ENCODE measurements at regions not wholly inside any gene's neighbourhood (a gene's known extent, or its start where the extent isn't known, plus 50 kb on each side); places are given as distances from the start of the nearest gene placed in this dataset.

DNA sequence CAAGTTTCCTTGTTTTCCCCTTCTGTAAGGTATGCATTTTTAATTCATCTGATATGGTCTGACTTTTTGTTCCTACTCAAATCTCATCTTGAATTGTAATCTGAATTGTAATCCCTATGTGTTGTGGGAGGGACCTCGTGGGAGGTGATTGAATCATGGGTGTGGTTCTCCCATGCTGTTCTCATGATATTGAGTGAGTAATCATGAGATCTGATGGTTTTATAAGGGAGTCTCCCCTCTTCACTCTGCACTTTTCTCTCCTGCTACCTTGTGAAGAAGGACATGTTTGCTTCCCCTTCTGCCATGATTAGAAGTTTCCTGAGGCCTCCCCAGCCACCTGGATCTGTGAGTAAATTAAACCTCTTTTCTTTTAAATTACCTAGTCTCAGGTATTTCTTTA, 476.1 kb downstream of the LPIN1 start:
- no peak for DNase-seq

DNA sequence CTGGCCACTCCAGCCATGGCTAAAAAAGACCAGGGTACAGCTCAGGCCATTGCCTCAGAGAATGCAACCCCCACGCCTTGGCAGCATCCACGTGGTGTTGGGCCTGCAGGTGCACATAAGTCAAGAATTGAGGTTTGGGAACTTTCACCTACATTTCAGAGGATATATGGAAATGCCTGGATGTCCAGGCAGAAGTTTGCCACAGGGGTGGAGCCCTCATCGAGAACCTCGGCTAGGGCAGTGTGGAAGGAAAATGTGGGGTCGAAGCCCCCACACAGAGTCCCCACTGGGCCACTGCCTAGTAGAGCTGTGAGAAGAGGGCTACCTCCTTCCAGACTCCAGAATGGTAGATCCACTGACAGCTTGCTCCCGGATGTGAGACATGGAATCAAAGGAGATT, 477.3 kb downstream of the LPIN1 start:
- no peak for DNase-seq

DNA sequence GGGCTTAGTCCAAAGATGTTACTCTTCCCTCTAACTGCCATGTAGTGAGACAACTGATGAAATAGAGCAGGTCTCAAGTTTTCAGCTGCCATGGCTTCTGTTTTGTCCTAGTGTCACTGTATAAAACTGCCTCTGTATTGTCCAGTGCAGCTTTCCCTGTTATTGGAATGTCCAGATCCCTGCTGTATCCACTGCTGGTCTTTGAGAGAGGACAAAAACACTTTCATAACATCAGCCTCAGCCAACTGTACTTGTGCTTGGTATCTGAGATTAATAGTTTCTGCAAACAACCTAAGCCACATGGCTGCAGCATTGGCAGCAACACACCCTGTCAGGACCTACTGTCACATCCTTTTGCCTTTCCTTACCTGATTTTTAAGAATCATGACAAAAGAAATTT, 480.2 kb downstream of the LPIN1 start:
- DNase-seq: no peak

DNA sequence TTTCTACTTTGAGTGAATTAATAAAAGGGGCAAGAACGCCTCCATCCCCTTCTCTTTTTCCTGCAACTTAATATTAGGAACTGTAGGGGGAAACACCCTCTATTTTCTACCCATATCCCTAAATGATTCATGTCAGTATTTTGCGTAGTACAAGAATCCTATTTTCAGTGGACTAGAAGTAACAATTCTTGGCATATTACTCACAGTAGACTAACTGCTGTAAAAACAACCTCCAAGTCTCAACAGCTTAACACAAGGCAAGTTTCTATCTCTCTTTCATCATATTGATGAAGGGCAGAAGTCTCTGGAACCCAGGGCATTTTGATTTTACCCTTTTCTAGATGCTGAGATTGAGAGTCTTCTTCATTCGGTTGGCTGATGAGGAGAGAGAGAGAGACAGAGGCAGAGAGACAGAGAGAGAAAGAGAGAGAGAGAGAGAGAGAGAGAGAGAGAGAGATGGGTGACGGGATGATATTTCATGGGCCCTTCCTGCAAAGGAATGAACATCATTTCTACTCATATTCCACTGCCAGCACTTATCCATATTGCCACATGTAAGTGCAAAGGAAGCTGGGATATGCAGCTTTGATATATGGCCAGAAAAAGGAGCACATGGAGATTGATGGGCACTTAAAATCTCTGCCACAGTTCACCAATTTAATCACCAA, 481.6 kb downstream of the LPIN1 start:
- DNase-seq: no peak

DNA sequence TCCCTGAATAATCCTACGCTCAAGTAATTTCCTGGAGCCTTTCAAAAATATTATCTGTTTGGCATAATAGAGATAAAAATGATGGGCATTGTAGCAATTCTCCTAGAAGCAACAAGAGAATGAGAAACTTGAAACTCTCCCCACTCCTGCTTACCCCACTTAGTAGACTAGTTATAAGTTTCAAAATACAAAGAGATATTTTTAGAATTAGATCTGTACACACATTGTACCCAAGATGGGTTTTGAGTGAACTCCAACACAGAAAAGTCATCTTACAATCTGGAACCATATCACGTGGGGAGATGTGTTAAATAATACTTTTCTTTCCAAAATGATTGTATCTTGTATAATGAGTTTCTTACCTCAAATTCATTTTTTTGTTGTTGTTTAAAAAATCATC, 484.9 kb downstream of the LPIN1 start:
- DNase-seq: no peak

DNA sequence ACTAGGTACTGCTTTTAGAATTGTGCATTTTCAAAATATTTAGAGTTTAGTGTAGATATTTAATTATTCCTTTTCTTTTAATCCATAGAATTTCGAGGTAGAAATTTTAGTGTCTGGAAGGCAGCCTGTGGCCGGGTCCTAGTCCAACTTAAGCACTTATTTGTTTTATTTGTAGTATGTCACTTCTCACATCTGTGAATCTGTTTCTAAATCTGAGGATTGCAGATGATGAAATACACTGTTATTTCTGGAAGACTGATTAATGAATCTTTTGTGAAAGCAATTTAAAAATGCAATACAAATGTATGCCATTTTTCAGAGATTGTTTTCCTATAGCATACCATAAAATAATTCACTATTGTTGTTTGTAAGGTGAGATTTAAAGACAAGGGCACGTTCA, 483.9 kb upstream of the TRIB2 start:
- no peak for DNase-seq

DNA sequence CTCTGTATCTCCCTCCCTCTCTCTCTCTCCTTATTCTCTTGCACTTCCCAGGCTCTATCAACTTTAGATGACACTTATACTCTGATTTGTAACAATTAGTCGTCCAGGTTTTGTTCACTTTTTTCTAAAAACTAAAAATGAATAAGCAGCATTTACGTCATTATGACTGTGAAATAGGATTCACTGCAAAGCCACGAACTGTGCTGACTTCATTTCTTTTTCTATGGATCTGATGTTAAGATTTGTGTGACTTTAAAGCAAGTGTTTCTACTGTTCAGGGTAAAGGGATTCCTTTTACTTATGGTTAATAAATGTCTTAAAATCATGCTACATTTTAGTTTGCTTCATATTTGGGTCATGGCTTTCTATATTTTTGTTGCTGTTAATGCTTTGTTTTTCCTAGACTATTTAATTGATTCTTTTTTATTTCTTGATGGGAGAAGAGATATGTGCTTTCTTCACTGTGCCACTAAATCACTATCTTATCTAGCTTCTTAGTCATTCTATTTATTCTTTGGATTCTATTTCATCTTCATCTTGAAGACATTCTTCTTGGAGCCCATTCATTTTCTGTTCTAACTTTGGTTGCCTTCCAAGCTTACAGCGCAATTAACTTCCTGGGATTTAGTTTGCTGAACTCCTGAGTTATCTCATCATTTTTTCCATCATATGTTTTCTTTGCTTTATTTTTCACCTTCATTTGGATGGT, 480.4 kb upstream of the TRIB2 start:
- DNase-seq: no peak

DNA sequence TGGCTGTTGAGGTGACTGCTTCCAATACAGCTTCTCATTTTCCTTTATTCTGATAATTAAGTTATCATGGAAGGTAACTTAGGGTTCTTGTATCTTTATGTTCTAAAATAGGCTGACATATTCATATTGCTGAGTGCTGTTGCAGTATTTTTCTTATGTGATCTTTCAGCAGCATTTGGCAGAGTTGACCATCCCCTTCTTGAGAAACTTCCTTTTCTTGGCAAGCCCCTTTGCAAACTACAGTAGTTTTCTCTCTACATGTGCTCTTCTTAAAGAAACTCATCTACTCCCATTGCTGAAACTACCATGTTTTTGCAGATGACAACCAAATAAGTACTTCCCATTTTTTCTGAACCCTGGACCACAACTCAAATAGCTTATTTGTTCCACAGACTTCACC, 476.5 kb upstream of the TRIB2 start:
- DNase-seq: no peak

DNA sequence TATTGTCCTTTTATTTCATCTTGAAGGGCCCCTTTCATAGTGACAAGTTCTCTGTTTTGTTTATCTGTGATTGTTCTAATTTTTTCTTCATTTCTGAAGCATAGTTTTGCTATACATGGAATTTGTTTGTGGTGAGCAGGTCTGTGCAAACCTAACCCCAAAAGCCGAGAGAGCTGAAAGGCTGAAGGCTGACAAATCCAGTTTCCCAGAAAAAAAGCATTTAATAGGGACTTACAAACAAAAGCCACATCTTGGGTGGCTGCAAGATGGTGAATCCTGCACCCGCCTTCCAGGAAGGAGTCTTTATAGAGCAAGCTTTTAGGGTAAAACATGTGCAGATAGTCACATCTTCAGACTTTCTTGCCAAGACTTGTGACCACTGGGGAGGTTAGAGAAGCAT, 473.4 kb upstream of the TRIB2 start:
- no peak for DNase-seq

DNA sequence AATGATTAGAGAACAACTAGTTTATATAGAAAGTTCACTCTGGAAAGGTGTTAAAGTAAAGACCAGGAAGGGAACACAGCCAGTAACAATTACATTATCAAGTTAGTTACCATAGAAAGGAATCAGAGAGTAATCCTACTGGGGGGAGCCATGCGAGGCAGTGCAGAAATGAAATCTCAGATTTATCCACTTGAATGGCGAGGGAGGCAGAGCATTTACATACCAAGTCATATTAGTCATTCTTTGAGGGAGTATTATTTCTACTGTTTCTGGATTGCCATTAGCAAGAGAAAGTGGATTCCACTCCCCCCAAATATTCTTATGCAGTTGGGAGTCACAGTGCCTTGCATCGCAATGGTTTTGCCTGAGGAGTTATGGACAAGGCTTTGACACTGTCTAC, 472.7 kb upstream of the TRIB2 start:
- no peak for DNase-seq

DNA sequence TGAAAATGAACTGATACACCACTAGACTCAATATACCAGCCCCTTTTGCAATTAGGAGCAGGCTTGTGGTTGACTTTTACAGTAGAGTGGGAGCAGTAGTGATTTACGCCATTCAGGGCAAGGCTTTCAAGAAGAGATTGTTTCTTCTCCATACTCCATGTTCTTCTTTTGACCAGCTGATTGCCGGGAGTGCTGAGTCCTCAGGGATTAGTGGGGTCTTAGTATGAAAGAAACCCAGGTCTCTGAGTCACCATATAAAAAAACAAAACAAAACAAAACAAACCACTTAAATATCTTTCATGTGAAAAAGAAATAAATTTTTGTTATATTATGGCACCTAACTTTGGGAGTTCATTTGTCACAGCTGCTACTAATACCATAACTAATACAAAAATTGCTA, 465.6 kb upstream of the TRIB2 start:
- DNase-seq: no peak

DNA sequence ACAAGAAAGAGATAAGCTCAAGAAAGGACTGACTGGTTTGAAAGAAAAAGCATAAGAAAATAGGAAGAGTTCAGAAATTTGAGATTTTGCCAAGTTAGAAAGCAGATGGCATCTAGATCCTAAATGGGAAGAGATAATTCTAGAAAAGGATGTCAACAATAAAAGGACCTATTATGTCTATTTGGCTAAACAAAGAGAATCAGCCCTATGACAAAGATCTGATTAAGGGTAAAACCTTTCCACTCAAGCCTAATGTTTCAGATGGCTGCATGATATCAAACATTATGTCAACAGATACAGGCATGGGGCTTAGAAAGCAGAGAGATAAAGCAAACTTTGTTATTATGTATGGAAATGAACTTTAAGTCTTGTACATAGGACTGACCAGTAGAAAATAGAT, 465.0 kb upstream of the TRIB2 start:
- DNase-seq: no peak

DNA sequence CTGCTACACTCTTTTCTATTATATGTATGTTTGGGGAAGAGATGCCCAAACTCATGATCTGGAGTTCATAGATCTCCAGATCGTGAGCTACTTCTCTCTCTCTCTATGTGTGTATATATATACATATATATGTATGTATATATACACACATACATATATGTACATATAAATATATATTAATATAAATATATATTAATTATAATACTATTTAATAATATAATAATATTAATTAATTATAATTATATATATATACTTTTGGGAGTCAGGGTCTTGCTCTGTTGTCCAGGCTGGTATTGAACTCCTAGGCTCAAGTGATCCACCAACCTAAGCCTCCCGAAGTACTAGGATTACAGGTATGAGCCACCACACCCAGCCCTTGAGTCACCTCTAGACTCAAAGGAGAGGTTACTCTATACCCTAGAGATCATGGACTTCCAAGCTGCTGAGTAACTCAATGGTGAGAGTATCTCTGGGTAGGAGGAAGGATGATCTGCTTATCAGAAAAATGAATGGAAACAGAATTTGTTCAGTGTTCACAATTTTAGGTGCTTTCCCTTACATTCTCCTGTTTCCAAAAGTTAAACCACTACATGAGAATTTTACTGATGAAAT, 463.5 kb upstream of the TRIB2 start:
- no peak for DNase-seq

DNA sequence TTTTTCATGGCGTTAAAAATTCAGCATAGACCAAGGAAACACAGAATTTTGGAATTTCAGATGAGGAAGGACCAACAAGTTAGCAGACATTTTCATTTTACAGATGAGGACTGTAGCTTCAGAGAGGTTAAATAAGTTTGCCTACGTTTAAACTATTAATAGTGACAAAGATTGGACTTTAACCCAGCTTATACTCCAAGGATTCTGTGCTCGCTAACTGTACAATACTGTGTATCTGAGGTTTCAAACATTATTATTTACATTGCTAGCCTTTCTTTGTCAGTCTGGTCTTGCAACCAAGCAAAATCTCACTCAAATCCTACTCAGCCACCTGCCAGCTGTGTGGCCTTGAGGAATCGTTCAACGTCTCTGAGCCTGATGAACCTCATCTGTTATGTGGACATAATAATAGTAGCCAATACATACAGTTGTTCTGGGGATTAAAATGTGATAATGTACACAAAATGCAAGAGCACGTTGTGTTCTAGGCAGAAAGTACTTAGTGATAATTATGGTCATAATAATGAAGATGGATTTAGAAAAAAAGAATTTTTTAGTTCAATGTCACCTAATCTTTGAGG, 462.4 kb upstream of the TRIB2 start:
- no peak for DNase-seq

DNA sequence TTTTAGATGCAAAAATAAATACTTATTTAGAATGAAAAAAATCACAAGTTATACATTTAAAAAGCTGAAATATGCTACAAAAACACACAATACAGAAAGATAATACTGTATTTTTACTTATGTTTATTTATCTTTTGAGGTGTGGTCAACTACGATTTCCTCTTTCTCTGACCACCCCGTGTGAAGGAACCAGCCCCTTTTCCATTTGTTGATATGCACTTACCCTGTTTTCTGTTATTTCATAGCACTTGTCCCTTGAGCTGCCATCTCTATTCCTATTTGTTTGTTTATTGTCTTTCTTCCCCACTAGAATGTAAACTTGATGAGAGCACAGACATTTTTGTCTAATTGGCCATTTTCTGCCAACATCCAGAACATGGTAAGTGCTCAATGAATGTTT, 460.5 kb upstream of the TRIB2 start:
- no peak for DNase-seq

DNA sequence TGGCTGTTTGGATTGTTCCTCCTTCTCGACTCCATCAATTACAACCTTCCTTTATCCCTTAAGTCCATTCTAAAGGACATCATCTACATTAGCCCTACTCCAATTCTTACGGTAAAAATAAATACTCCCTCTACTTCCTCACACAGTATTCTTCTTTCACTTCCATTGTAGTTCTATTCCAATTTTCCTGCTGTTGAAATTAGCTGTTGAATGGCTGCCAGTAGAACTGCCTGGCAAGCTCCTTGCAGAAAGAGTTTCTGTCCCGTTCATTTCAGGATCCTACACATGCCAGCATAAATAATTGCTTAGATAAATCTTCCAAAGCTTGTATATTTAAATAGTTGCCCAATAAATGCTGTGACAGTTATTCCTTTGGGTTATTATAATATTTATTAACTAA, 459.3 kb upstream of the TRIB2 start:
- no peak for DNase-seq

DNA sequence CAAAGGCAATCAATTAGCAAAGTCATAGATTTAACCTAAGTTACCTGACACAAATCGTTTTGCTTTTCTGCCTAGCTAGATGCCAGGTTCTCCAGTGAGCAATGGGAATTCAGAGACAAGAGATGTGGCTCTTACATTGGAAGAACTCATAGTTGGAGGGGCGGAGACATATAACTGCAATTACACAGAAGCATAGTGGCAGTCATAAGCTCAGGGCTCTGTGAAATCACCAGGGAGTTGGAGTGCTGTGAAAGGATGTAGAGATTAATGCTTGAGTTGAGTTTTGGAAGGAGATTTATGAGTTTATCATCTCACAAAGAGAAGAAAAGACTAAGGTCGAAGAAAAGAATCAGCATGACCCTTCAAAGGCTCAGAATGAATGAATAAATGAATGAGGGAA, 457.2 kb upstream of the TRIB2 start:
- no peak for DNase-seq

DNA sequence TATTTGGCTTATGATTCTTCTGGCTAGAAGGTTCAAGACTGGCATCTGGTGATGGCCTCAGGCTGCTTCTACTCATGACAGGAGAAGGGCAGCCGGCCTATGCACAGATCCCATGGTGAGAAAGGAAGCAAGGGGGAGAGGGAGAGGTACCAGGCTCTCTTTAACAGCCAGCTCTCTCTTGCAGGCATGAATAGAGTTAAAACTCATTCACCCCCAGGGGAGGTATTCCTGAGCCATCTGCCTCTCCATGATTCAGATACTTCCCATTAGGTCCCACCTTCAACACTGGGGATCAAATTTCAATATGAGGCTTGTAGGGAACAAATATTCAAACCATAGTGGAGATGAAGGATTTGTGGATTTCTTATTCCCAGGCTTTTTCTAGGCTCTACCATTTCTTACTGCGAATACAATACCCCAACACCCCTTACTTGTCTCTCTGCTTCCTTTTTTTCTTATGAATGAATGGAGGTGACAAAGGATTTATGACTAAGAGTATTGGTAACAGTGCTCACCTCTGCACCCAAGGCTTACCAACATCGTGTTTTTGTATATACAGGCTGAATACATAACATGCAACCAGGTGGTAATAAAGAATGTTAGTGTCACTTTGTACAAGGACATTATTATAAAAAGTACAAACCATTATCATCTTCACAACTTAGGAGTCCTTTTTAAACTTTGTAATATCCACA, 454.6 kb upstream of the TRIB2 start:
- no peak for DNase-seq

DNA sequence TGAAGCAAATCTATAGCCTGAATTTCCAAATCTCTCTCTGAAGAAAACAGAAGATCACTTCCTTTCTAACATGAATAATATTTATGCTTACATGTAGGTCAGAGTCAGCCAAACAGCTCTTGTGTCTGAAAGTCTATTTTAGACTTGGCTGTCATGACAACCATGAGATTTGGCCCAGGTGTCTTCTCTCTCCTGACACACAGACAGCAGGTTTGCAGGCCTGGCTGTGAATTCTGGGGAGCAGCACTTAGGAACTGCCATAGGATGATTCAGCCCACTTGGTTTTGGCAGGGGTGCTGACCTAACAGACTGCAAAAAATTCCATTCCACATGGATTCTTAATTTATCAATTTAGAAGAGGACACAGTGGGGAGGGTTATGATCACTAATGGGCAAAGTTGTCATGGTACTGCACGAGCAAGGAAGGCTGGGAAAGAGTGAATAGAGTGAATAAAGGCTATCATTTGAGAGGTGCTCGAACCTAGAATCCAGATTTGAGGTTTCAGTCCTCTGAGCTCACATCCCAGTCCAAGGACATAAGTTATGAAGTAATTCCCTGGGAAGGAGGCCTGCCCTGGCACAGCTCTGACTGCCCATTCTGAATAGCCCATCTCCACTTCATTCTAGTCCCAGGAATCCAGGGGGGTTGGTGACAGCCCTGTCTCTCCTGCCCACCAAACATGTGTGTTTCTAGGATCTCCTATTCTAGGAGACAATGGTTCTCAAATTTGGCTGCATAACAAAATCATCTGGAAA, 453.9 kb upstream of the TRIB2 start:
- no peak for DNase-seq

DNA sequence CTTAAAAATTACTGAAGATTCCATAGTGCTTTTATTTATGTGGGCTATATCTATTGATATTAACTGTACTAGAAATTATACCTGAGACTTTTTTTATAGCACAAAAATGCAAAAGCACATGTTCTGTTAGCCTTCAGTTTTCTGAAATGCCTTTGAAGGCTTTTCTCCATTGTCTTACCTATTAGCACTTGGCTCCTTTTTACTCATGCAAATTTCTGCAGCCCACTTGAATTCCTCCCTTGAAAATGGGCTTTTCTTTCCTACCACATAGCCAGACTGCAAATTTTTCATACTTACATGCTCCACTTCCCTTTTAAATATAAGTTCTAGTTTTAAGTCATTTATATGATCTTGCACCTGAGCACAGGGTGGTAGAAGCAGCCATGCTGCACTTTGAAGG, 453.0 kb upstream of the TRIB2 start:
- no peak for DNase-seq

DNA sequence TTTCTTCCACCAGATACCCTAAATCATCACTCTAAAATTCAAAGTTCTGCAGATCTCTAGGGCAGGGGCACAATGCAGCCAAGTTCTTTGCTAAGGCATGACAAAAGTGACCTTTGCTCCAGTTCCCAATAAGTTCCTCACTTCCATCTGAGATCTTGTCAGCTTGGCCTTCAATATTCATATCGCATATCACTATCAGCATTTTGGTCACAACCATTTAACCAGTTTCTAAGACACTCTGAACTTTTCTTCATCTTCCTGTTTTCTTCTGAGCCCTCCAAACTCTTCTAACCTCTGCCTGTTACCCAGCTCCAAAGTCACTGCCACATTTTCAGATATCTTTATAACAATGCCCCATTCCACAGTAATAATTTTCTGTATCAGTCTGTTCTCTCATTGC, 452.6 kb upstream of the TRIB2 start:
- DNase-seq: no peak

DNA sequence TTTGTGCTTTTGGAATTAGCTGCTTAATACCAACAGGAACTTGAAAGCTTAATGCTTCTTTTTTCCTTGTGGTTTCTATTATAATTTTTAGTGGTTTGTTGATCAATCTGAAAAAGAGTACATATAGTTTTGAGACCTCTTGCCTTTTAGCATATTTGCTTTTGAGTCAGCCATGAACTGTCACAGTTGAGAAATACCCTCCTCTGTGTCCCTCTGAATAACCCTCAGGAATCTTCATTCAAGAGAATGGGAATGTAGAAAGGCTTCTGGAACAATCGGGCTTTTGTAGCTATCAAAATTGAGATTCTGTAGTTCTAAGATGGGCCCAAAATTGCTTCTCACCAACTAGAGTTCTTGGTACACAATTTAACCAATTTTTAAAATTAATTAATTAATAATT, 451.1 kb upstream of the TRIB2 start:
- no peak for DNase-seq

DNA sequence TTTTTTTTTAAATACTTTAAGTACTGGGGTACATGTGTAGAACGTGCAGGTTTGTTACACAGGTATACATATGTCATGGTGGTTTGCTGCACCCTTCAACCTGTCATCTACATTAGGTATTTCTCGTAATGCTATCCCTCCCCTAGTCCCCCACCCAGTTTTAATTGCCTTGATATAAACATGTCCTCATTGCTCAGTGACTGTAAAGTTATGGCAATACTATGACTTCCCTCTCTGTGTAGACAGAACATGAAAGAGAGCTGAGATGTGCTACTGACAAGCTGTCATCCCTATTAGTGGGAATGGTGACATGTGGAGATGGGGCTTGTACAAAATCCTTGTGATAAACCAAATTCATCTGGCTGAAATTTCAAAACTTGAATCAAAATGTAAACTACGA, 449.7 kb upstream of the TRIB2 start:
- no peak for DNase-seq

Data from DMS79 treated with DMSO at 0.1 percent for 48 hours (cell line).